NOMO-1 (cell line): ENCODE measurements at regions not wholly inside any gene's neighbourhood (a gene's known extent, or its start where the extent isn't known, plus 50 kb on each side); places are given as distances from the start of the nearest gene placed in this dataset.
"Not testable (repeated sequence)": the region's sequence is repeated elsewhere in the genome, so short reads cannot be mapped to it uniquely, and the experiment has no call there.

Experiments used
- DNase-seq, 2 experiments: peaks; one replicate each; lab custom pipeline; 2025; ENCODE audit not compliant: unreplicated experiment in 2 of 2; lab: John Stamatoyannopoulos, UW

- no peak for DNase-seq
Observed at GRCh38 chr16:13612623-13613022, 307.3 kb upstream of the ERCC4 start.

DNA sequence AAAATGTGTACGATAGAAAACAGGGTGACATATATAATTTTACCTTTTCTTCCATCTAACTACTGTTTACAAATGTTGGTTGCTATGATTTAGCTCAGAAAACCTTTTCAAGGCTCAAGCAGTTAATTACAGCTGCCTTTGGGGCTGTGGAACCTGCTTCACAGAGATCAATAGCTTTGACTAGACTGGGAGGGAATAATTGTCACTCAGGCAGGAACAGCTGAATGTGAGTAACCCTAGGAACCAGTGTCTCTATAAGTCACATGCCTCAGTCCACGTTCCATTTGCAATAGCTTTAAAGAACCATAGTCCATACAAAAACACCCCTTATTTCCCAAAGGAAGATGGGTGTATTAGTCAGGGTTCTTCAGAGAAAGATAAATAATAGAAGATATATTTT is 306.8 kb upstream of the ERCC4 start:
- no peak for DNase-seq

- DNase-seq: no peak
Observed at GRCh38 chr16:13621639-13622038, 298.3 kb upstream of the ERCC4 start.

DNA sequence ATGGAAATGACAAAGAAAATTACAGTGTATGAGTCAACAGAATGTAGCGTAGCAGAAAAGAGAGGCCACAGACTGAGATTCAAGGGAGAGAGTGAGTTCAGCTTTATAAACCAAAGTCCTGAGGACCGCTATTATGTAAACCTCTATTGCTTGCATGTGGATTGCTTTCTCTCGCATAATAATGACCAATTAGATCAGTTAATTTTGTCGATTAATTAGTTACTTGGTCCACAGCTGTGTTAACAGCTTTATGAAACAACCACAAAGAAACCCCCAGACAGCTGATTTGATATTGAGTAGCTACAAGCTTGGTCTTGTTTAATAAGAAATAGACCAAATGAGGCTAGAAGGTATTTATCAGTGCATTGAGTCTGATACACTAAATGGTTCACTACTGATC is 291.8 kb upstream of the ERCC4 start:
- no peak for DNase-seq

GRCh38 chr16:13629704-13630103 is 290.2 kb upstream of the ERCC4 start:
- DNase-seq: no peak

DNA sequence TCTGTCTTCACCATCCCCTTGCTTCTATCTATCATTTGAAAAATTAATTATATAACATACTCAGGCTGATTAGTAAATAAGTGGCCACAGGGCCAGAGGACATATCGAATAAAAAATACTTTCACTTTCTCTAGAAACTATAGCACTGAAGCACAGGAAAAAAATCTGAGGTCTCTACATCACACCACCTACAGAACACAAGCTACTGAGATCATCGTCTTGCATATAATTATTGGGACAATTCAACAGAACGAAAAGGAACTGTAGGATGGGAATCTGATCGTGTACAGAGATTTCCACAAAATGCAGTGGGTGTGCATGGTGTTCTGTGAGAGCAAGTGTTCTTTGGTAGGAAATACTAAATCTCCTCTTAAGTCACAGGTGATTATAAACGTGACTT is 289.6 kb upstream of the ERCC4 start:
- no peak for DNase-seq

GRCh38 chr16:13631213-13631767 is 288.7 kb upstream of the ERCC4 start:
- no peak for DNase-seq

GRCh38 chr16:13631916-13632315 is 288.0 kb upstream of the ERCC4 start:
- DNase-seq: no peak

DNA sequence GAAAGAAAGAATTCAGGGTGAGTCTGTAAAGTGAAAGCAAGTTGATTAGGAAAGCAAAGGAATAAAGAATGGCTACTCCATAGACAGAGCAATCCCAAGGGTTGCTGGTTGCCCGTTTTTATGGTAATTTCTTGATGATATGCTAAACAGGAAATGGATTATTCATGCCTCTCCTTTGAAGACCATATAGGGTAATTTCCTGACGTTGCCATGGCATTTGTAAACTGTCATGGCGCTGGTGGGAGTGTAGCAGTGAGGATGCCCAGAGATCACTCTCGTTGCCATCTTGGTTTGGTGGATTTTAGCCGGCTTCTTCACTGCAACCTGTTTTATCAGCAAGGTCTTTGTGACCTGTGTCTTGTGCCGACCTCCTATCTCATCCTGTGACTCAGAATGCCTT is 287.4 kb upstream of the ERCC4 start:
- DNase-seq: not testable (repeated sequence)

DNA sequence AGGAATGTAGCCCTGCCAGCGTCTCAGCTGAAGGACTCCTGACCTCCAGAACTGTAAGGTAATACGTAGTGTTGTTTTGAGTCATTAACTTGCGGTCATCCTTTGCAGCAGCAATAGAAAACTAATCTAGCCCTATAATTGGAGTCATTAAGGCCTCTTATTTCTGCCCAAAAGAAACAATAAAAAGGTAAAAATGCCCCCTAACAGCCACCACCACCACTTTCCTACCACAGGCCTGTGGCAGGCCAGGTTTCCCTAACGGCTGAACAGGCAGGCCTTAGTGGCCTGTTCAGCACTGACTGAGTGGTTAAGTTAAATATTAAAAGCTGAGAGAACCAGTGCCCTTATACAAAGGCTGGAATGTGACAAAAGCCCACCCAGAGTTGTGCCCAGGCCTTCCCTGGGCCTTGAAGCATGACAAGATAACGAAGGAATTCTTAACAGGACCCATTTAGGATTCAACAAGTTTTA is 286.5 kb upstream of the ERCC4 start:
- no peak for DNase-seq

GRCh38 chr16:13634253-13634652 is 285.7 kb upstream of the ERCC4 start:
- no peak for DNase-seq

DNA sequence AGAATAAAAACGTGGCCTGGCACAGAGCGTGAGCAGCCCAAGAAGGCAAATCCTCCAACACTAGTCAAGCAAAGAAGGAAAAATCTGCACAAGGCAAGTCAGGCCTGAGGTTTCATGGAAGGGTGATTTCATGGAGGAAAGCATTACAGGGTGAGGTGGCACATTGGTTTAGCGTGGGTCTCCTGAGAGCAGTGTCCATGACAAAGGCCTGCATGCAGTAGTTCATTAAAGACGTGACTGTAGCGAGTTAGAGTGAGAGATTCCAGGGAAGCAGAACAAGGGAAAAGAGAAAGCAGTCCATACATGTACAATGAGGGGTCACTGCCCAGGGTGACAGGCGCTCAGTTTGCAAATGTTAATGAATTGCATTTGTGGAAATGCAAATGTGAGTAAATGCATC is 285.0 kb upstream of the ERCC4 start:
- no peak for DNase-seq

DNA sequence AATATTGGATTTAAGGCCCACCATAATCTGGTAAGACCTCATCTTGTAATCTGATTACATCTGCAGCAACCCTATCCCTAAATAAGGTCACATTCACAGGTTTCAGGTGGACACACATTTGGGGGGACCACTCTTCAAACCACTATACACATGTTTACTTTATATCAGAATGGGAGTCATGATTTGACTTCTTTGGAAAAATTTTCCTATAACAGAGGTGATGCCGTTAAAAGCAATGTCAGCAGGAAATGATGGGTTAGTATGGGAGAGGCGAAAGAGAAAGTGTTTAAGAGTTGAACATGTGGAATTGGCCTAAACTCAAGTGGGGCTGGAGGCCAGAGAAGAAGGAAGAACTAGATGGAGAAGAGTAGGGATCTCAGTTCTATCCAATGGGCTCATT is 281.7 kb upstream of the ERCC4 start:
- no peak for DNase-seq

DNA sequence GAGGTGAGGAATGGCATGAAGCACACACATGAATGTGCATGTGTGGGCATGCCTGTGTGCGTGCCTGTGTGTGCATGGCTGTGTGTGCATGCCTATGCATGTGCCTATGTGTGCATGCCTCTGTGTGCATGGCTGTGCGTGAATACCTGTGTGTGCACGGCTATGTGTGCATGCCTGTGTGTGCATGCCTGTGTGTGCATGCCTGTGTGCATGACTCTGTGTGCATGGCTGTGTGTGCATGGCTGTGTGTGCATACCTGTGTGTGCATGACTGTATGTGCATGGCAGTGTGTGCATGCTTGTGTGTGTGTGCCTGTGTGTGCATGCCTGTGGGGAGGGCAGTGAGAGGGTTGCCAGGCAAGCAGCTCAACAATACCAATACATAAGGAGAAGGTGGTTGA is 276.5 kb upstream of the ERCC4 start:
- no peak for DNase-seq

GRCh38 chr16:13645601-13646245 is 274.2 kb upstream of the ERCC4 start:
- no peak for DNase-seq

- no peak for DNase-seq
Observed at GRCh38 chr16:13660807-13661206, 259.1 kb upstream of the ERCC4 start.

DNA sequence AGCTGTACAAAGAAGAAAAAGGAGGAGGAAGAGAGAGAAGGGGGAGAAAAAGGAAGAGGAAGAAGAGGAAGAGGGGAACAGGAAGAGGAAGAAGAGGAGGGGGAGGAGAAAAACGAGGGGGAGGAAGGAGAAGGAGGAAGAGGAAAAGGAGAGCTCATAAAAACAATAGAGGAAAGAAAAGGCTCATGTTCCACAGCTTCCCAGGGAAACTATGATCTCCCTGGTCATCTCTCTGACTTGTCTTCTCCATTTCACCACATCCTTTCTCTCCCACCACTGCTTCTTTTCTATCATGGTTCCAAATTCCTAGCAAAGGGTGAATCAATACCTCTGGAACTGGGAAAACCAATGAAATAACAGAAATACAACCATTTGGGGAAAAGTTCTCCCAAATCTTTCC is 254.1 kb upstream of the ERCC4 start:
- no peak for DNase-seq

- DNase-seq: no peak
Observed at GRCh38 chr16:13672196-13672595, 247.8 kb upstream of the ERCC4 start.

- DNase-seq: no peak
Observed at GRCh38 chr16:13680021-13680889, 239.7 kb upstream of the ERCC4 start.

DNA sequence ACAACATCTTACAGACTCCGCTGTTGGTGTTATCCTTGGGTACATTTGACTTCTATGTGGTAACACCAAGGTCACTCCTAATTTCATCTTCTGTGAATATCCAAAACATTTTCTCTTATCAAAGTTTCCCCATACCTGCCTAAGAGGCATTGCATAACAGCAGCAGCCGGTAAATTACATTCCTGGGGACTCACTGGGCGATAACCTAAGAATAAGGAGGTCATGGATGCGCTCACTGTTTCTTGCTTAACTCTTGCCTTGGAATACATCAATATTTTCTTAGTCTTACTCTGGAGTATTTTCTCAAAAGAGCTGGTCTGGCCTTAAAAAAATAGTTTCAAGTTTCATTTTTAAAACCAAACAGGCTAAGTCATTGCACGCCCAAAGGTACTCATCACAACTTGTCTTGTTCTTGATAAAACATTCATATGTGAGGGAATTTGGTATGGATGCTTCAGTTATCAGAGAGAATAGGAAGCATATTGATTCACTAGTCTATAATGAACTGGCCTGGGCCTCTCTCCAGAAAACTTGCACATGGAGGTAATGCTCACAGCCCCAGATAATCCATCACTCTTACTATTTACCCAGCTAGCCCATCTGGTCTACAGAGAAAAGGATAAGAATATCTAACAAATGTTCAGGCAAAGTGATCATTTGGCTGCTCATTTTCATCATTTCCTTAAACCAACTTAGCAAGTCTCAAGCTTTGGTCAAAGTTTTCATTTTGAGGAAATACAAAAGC is 235.0 kb upstream of the ERCC4 start:
- DNase-seq: no peak

DNA sequence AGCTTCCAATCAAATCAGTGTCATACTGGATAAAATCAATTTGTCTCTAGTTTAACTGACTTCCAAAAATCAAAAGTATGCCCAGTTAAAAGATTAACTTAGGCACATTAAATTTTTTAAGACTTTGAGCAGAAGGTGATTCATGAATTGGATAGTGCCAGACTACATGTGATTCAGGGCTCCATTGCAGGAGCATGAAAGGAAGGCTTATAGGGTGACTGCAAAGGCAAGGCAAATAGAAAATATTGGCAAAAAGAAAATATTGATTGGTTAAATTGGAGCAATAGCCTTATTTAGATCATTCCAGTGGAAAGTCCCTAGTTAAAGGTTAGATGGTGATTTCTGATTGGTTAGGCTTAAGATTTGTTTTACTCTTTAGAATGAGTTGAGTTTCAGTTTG is 223.9 kb upstream of the ERCC4 start:
- DNase-seq: no peak
